GM23248 (cell line): ENCODE measurements at regions not wholly inside any gene's neighbourhood (a gene's known extent, or its start where the extent isn't known, plus 50 kb on each side); places are given as distances from the start of the nearest gene placed in this dataset.

Experiments used
- DNase-seq: peaks from one replicate; pipeline ENCODE4 v3.0.0-alpha.2; 2015
- H2AFZ ChIP-seq: fragments of 200-600 bp; sonication (generic); 2 replicates; pipeline ENCODE4 v1.6.1; 2016; ENCODE audit warnings: antibody characterized with exemption
- H3F3A ChIP-seq: fragments of 200-600 bp; sonication (generic); 2 replicates; pipeline ENCODE4 v1.6.1; 2016; ENCODE audit warnings: mild to moderate bottlenecking, antibody characterized with exemption, mixed run types; ENCODE audit not compliant: insufficient read depth
- H3K27ac ChIP-seq: fragments of 200-600 bp; sonication (generic); 2 replicates; pipeline ENCODE4 v1.5.1; 2016; ENCODE audit warnings: mild to moderate bottlenecking
- H3K27me3 ChIP-seq: fragments of 200-600 bp; sonication (generic); replicated peaks from 2 replicates; pipeline ENCODE4 v1.6.1; 2016; ENCODE audit warnings: mild to moderate bottlenecking; ENCODE audit not compliant: insufficient read depth
- H3K36me3 ChIP-seq: fragments of 200-600 bp; sonication (generic); 2 replicates; pipeline ENCODE4 v1.6.1; 2016; ENCODE audit warnings: low read depth, mild to moderate bottlenecking
- H3K4me1 ChIP-seq: fragments of 200-600 bp; sonication (generic); 2 replicates; pipeline ENCODE4 v1.6.1; 2016; ENCODE audit warnings: mild to moderate bottlenecking; ENCODE audit not compliant: insufficient read depth
- H3K4me2 ChIP-seq: fragments of 200-600 bp; sonication (generic); one replicate; pipeline ENCODE4 v1.6.1; 2016; ENCODE audit warnings: mild to moderate bottlenecking; ENCODE audit not compliant: unreplicated experiment
- H3K4me3 ChIP-seq: fragments of 200-600 bp; sonication (generic); 2 replicates; pipeline ENCODE4 v1.5.1; 2016; ENCODE audit warnings: mild to moderate bottlenecking
- H3K79me2 ChIP-seq: fragments of 200-600 bp; sonication (generic); 2 replicates; pipeline ENCODE4 v1.6.1; 2016; ENCODE audit warnings: mild to moderate bottlenecking; ENCODE audit not compliant: insufficient read depth
- H3K9ac ChIP-seq: fragments of 200-600 bp; sonication (generic); 2 replicates; pipeline ENCODE4 v1.6.1; 2016; ENCODE audit warnings: mild to moderate bottlenecking
- H3K9me2 ChIP-seq: fragments of 200-600 bp; sonication (generic); 2 replicates; pipeline ENCODE4 v1.6.1; 2016; ENCODE audit warnings: mixed run types, mild to moderate bottlenecking, moderate library complexity; ENCODE audit not compliant: insufficient read depth
- H3K9me3 ChIP-seq: fragments of 200-600 bp; sonication (generic); one replicate; pipeline ENCODE4 v1.6.1; 2017; ENCODE audit warnings: low read depth
- H4K20me1 ChIP-seq: fragments of 200-600 bp; sonication (generic); 2 replicates; pipeline ENCODE4 v1.6.0; 2016; ENCODE audit not compliant: insufficient read depth
- EZH2 ChIP-seq: fragments of 200-600 bp; sonication (generic); IDR thresholded peaks from 2 replicates; pipeline ENCODE4 v1.6.1; 2018; ENCODE audit warnings: antibody characterized with exemption, mild to moderate bottlenecking; ENCODE audit not compliant: insufficient read depth, poor library complexity, severe bottlenecking
- EZH2phosphoT487 ChIP-seq: fragments of 200-600 bp; sonication (generic); IDR thresholded peaks from 2 replicates; pipeline ENCODE4 v1.6.1; 2018; ENCODE audit warnings: antibody characterized with exemption, moderate library complexity, mild to moderate bottlenecking, low read depth; ENCODE audit not compliant: insufficient read depth
- WGBS, 2 experiments: methylation state at CpG; one replicate each; pipeline ENCODE4 v1.1.6; 2015 to 2017; ENCODE audit warnings: low lambda C conversion rate in 2 of 2, low coverage in 1 of 2; ENCODE audit errors: missing lambda C conversion rate in 2 of 2; 5-methylcytosine and 5-hydroxymethylcytosine counted together
- in situ Hi-C: fragments of 300-500 bp; cut with MboI; formaldehyde crosslinking; loops from 2 replicates; pipeline ENCODE4 v1.15.0; 2020

- Histone ChIP-seq H4K20me1 (no peaks in the 10 kb centered on the region), H3K4me1 (peaks cover 26% of the 10 kb centered on the region), H3F3A (peaks cover 11% of the 10 kb centered on the region), H3K9me3 (no peaks in the 10 kb centered on the region), H3K27ac (no peak overlapping the region), H3K36me3 (no peaks in the 10 kb centered on the region), H3K9me2 (no peaks in the 10 kb centered on the region), H3K4me2 (no peak overlapping the region), H3K79me2 (no peaks in the 10 kb centered on the region), H3K4me3 (no peak overlapping the region), H2AFZ (no peak overlapping the region), H3K27me3 (no peaks in the 10 kb centered on the region), H3K9ac (no peak overlapping the region)
- in situ Hi-C loops, result no loop called here
- DNase-seq, result no peak
- WGBS, 2 experiments, result 62 to 65% methylated on average over 3 of the region's 3 CpGs
- TF ChIP-seq EZH2phosphoT487, result no peak
- TF ChIP-seq EZH2, result no peak
Measured at GRCh38 chr20:36102306-36102705, 52.2 kb upstream of the EPB41L1 start.

GRCh38 chr20:36102809-36103596 lies 51.5 kb upstream of the EPB41L1 start:
- peak overlapping the region; percentile 20 for H3K4me2 ChIP-seq
- H4K20me1 ChIP-seq, result no peaks in the 10 kb centered on the region
- no peak overlapping the region for H2AFZ ChIP-seq
- TF ChIP-seq EZH2phosphoT487 (no peak), EZH2 (no peak)
- no peak overlapping the region for H3K27ac ChIP-seq
- no peaks in the 10 kb centered on the region for H3K9me3 ChIP-seq
- H3F3A ChIP-seq, result peaks cover 7% of the 10 kb centered on the region
- no peaks in the 10 kb centered on the region for H3K9me2 ChIP-seq
- H3K27me3 ChIP-seq, result no peaks in the 10 kb centered on the region
- WGBS, 2 experiments, result 68 to 73% methylated on average over 4 of the region's 4 CpGs
- H3K9ac ChIP-seq, result no peak overlapping the region
- peak; percentile 66 for DNase-seq
- no peaks in the 10 kb centered on the region for H3K36me3 ChIP-seq
- H3K4me1 ChIP-seq, result peaks cover 19% of the 10 kb centered on the region
- no peak overlapping the region for H3K4me3 ChIP-seq
- no peaks in the 10 kb centered on the region for H3K79me2 ChIP-seq
- in situ Hi-C loops, result no loop called here

GRCh38 chr20:36104244-36104643 lies 50.3 kb upstream of the EPB41L1 start:
- Histone ChIP-seq H3K27ac (no peak overlapping the region), H3K79me2 (no peaks in the 10 kb centered on the region), H3F3A (no peaks in the 10 kb centered on the region), H3K27me3 (no peaks in the 10 kb centered on the region), H3K9me2 (no peaks in the 10 kb centered on the region), H3K4me1 (peaks cover 11% of the 10 kb centered on the region), H3K4me3 (no peak overlapping the region), H3K9ac (no peak overlapping the region), H2AFZ (no peak overlapping the region), H3K4me2 (no peak overlapping the region), H4K20me1 (no peaks in the 10 kb centered on the region), H3K36me3 (no peaks in the 10 kb centered on the region), H3K9me3 (no peaks in the 10 kb centered on the region)
- DNase-seq, result no peak
- 86% methylated on average over 7 of the region's 7 CpGs for WGBS, 2 experiments
- no peak for TF ChIP-seq EZH2phosphoT487
- TF ChIP-seq EZH2, result no peak
- in situ Hi-C loops, result no loop called here
